CD4-positive, CD25-positive, alpha-beta regulatory T cell (primary cell): ENCODE measurements at regions not wholly inside any gene's neighbourhood (a gene's known extent, or its start where the extent isn't known, plus 50 kb on each side); places are given as distances from the start of the nearest gene placed in this dataset.
"Not testable (repeated sequence)": the region's sequence is repeated elsewhere in the genome, so short reads cannot be mapped to it uniquely, and the experiment has no call there.

ENCODE experiments used
- ATAC-seq, 2 donors: fragments of 150-1000 bp; cut with Tn5 transposase; one replicate each; pipeline ENCODE4 v1.10.0; 2021; ENCODE audit warnings: low read depth in 2 of 2, moderate number of reproducible peaks in 2 of 2, moderate library complexity in 1 of 2
- DNase-seq, 3 donors: peaks; one replicate each; pipeline versions ENCODE4 v3.0.0 to v3.0.0-alpha.2; 2012 to 2022; ENCODE audit warnings: mixed read lengths in 1 of 3
- H3K27ac ChIP-seq: one replicate; pipeline ENCODE4 v1.7.0; 2013; ENCODE audit warnings: mild to moderate bottlenecking, low read length; ENCODE audit not compliant: insufficient read depth, poor library complexity, severe bottlenecking
- H3K27me3 ChIP-seq: one replicate; pipeline ENCODE4 v1.7.0; 2013; ENCODE audit warnings: low read length; ENCODE audit not compliant: control insufficient read depth, insufficient read depth
- H3K36me3 ChIP-seq: one replicate; pipeline ENCODE4 v1.7.0; 2013; ENCODE audit warnings: mild to moderate bottlenecking, low read length, moderate library complexity; ENCODE audit not compliant: control insufficient read depth, insufficient read depth
- H3K4me1 ChIP-seq: 2 replicates; pipeline ENCODE4 v1.7.0; 2013; ENCODE audit warnings: mild to moderate bottlenecking, low read length; ENCODE audit not compliant: insufficient read depth, control insufficient read depth, poor library complexity, severe bottlenecking
- H3K4me3 ChIP-seq: one replicate; pipeline ENCODE4 v1.7.0; 2013; ENCODE audit warnings: low read depth, mild to moderate bottlenecking, low read length, moderate library complexity
- H3K9me3 ChIP-seq, 2 experiments: 1 replicate in 1 of 2; 2 replicates in 1 of 2; pipeline ENCODE4 v1.7.0; 2013; ENCODE audit warnings: low read length in 2 of 2, mild to moderate bottlenecking in 1 of 2, moderate library complexity in 1 of 2; ENCODE audit not compliant: control insufficient read depth in 2 of 2
- H3K27ac Mint-ChIP-seq, 3 donors: one replicate each; pipeline ENCODE4 v1.8.0; 2020 to 2022; ENCODE audit warnings: mild to moderate bottlenecking in 3 of 3, mixed read lengths in 3 of 3, moderate library complexity in 2 of 3
- H3K27me3 Mint-ChIP-seq: one replicate; pipeline ENCODE4 v1.8.0; 2022; ENCODE audit warnings: mild to moderate bottlenecking, mixed read lengths
- H3K36me3 Mint-ChIP-seq: one replicate; pipeline ENCODE4 v1.8.0; 2020; ENCODE audit warnings: mixed read lengths
- H3K4me1 Mint-ChIP-seq, 4 donors: one replicate each; pipeline ENCODE4 v1.8.0; 2020 to 2022; ENCODE audit warnings: mixed read lengths in 4 of 4, mild to moderate bottlenecking in 1 of 4
- H3K4me3 Mint-ChIP-seq, 4 donors: one replicate each; pipeline ENCODE4 v1.8.0; 2020 to 2022; ENCODE audit warnings: mild to moderate bottlenecking in 4 of 4, mixed read lengths in 4 of 4, moderate library complexity in 3 of 4
- H3K9me3 Mint-ChIP-seq, 7 donors: one replicate each; pipeline ENCODE4 v1.8.0; 2020 to 2022; ENCODE audit warnings: mixed read lengths in 7 of 7, mild to moderate bottlenecking in 3 of 7, moderate library complexity in 2 of 7

- not testable (repeated sequence) for H3K4me3 Mint-ChIP-seq, H3K4me1 ChIP-seq, H3K4me3 ChIP-seq, H3K27me3 Mint-ChIP-seq, DNase-seq, H3K9me3 ChIP-seq, H3K27me3 ChIP-seq, H3K36me3 Mint-ChIP-seq, H3K36me3 ChIP-seq, H3K27ac ChIP-seq, H3K4me1 Mint-ChIP-seq, H3K27ac Mint-ChIP-seq, H3K9me3 Mint-ChIP-seq, ATAC-seq
Observed at GRCh38 chr12:131311279-131311722, 357.6 kb downstream of the ADGRD1 start.

- no peak for DNase-seq
- no peak for ATAC-seq
- Histone ChIP-seq H3K9me3 (no peaks in the 10 kb centered on the region), H3K36me3 (no peaks in the 10 kb centered on the region), H3K4me3 (no peak overlapping the region), H3K4me1 (no peaks in the 10 kb centered on the region), H3K27me3 (no peaks in the 10 kb centered on the region), H3K27ac (no peak overlapping the region)
- peaks cover 0 to 3% (median 0%) of the 10 kb centered on the region in 4 donors for H3K4me1 Mint-ChIP-seq
- H3K27me3 Mint-ChIP-seq, result no peaks in the 10 kb centered on the region
- H3K4me3 Mint-ChIP-seq, result no peak overlapping the region
- no peaks in the 10 kb centered on the region for H3K36me3 Mint-ChIP-seq
- no peak overlapping the region for H3K27ac Mint-ChIP-seq
- peaks cover 0 to 4% (median 0%) of the 10 kb centered on the region in 7 donors for H3K9me3 Mint-ChIP-seq
Observed at GRCh38 chr12:131311764-131312163, 358.1 kb downstream of the ADGRD1 start.

GRCh38 chr12:131312382-131312781 is 358.7 kb downstream of the ADGRD1 start:
- not testable (repeated sequence) for H3K4me1 Mint-ChIP-seq, H3K27me3 Mint-ChIP-seq, H3K36me3 Mint-ChIP-seq, H3K27ac Mint-ChIP-seq, H3K27me3 ChIP-seq, ATAC-seq, H3K9me3 Mint-ChIP-seq, DNase-seq, H3K27ac ChIP-seq, H3K4me3 ChIP-seq, H3K36me3 ChIP-seq, H3K4me3 Mint-ChIP-seq, H3K4me1 ChIP-seq, H3K9me3 ChIP-seq

- Histone ChIP-seq H3K36me3 (no peaks in the 10 kb centered on the region), H3K27me3 (no peaks in the 10 kb centered on the region), H3K27ac (no peak overlapping the region), H3K4me1 (no peaks in the 10 kb centered on the region), H3K9me3 (no peaks in the 10 kb centered on the region), H3K4me3 (no peak overlapping the region)
- ATAC-seq (no peak), DNase-seq (no peak)
- no peak overlapping the region for H3K4me3 Mint-ChIP-seq
- H3K27ac Mint-ChIP-seq, result no peak overlapping the region
- peaks cover 0 to 6% (median 2%) of the 10 kb centered on the region in 7 donors for H3K9me3 Mint-ChIP-seq
- no peaks in the 10 kb centered on the region for H3K27me3 Mint-ChIP-seq
- H3K4me1 Mint-ChIP-seq, result peaks cover 0 to 3% (median 0%) of the 10 kb centered on the region in 4 donors
- H3K36me3 Mint-ChIP-seq, result no peaks in the 10 kb centered on the region
Observed at GRCh38 chr12:131312793-131313545, 359.3 kb downstream of the ADGRD1 start.

- DNase-seq, result no peak
- Mint-ChIP-seq H3K4me1 (peaks cover 0 to 3% (median 0%) of the 10 kb centered on the region in 4 donors), H3K4me3 (no peak overlapping the region), H3K27me3 (no peaks in the 10 kb centered on the region), H3K27ac (no peak overlapping the region), H3K9me3 (peaks cover 0 to 9% (median 3%) of the 10 kb centered on the region in 7 donors), H3K36me3 (no peaks in the 10 kb centered on the region)
- no peaks in the 10 kb centered on the region for H3K27me3 ChIP-seq
- no peak overlapping the region for H3K27ac ChIP-seq
- H3K4me1 ChIP-seq, result no peaks in the 10 kb centered on the region
- no peak overlapping the region for H3K4me3 ChIP-seq
- ATAC-seq, result no peak
- H3K9me3 ChIP-seq, result no peaks in the 10 kb centered on the region
- H3K36me3 ChIP-seq, result no peaks in the 10 kb centered on the region
Observed at GRCh38 chr12:131313635-131314034, 359.9 kb downstream of the ADGRD1 start.

- Mint-ChIP-seq H3K27me3 (peaks cover 4% of the 10 kb centered on the region), H3K27ac (no peak overlapping the region), H3K4me3 (no peak overlapping the region), H3K4me1 (peaks cover 0 to 3% (median 0%) of the 10 kb centered on the region in 4 donors), H3K9me3 (peaks cover 0 to 13% (median 3%) of the 10 kb centered on the region in 7 donors), H3K36me3 (no peaks in the 10 kb centered on the region)
- no peaks in the 10 kb centered on the region for H3K4me1 ChIP-seq
- H3K9me3 ChIP-seq, result no peaks in the 10 kb centered on the region
- DNase-seq (no peak), ATAC-seq (no peak)
- no peaks in the 10 kb centered on the region for H3K36me3 ChIP-seq
- H3K27me3 ChIP-seq, result no peaks in the 10 kb centered on the region
- H3K4me3 ChIP-seq, result no peak overlapping the region
- H3K27ac ChIP-seq, result no peak overlapping the region
Observed at GRCh38 chr12:131314524-131315090, 360.9 kb downstream of the ADGRD1 start.

- H3K27me3 ChIP-seq, result no peaks in the 10 kb centered on the region
- H3K4me1 ChIP-seq, result no peaks in the 10 kb centered on the region
- H3K36me3 ChIP-seq, result no peaks in the 10 kb centered on the region
- H3K27ac ChIP-seq, result no peak overlapping the region
- Mint-ChIP-seq H3K4me1 (peaks cover 0 to 3% (median 0%) of the 10 kb centered on the region in 4 donors), H3K27ac (no peak overlapping the region), H3K27me3 (peaks cover 4% of the 10 kb centered on the region), H3K4me3 (no peak overlapping the region), H3K9me3 (peaks cover 0 to 13% (median 3%) of the 10 kb centered on the region in 7 donors), H3K36me3 (no peaks in the 10 kb centered on the region)
- ATAC-seq (no peak), DNase-seq (no peak)
- H3K4me3 ChIP-seq, result no peak overlapping the region
- peaks cover 0 to 2% of the 10 kb centered on the region in 2 experiments for H3K9me3 ChIP-seq
Observed at GRCh38 chr12:131315601-131316000, 361.9 kb downstream of the ADGRD1 start.

GRCh38 chr12:131316388-131316787 is 362.7 kb downstream of the ADGRD1 start:
- H3K9me3 Mint-ChIP-seq, result peaks cover 0 to 14% (median 3%) of the 10 kb centered on the region in 7 donors
- no peak overlapping the region for H3K27ac ChIP-seq
- ATAC-seq (no peak), DNase-seq (no peak)
- H3K27ac Mint-ChIP-seq, result no peak overlapping the region
- no peaks in the 10 kb centered on the region for H3K36me3 ChIP-seq
- no peak overlapping the region for H3K4me3 ChIP-seq
- peaks cover 0 to 3% (median 0%) of the 10 kb centered on the region in 4 donors for H3K4me1 Mint-ChIP-seq
- no peaks in the 10 kb centered on the region for H3K4me1 ChIP-seq
- H3K27me3 Mint-ChIP-seq, result peaks cover 4% of the 10 kb centered on the region
- H3K4me3 Mint-ChIP-seq, result no peak overlapping the region
- peaks cover 0 to 2% of the 10 kb centered on the region in 2 experiments for H3K9me3 ChIP-seq
- H3K27me3 ChIP-seq, result no peaks in the 10 kb centered on the region
- no peaks in the 10 kb centered on the region for H3K36me3 Mint-ChIP-seq
